HG03196 (cell line): ENCODE measurements at regions not wholly inside any gene's neighbourhood (a gene's known extent, or its start where the extent isn't known, plus 50 kb on each side); places are given as distances from the start of the nearest gene placed in this dataset.
"Not testable (repeated sequence)": the region's sequence is repeated elsewhere in the genome, so short reads cannot be mapped to it uniquely, and the experiment has no call there.

ENCODE experiments used
- ATAC-seq: cut with Tn5 transposase; IDR thresholded peaks from one replicate; pipeline ENCODE4 v1.9.1; 2021; ENCODE audit not compliant: unreplicated experiment

- ATAC-seq, result no peak
These were observed 163.8 kb downstream of the MSN start for GRCh38 chrX:65831268-65831667.

GRCh38 chrX:65828599-65828998 is 161.1 kb downstream of the MSN start:
- ATAC-seq, result no peak

GRCh38 chrX:65825226-65825625 is 157.8 kb downstream of the MSN start:
- ATAC-seq, result not testable (repeated sequence)

GRCh38 chrX:65821721-65822496 is 154.5 kb downstream of the MSN start:
- ATAC-seq, result no peak

GRCh38 chrX:65819983-65820382 is 152.5 kb downstream of the MSN start:
- not testable (repeated sequence) for ATAC-seq

- no peak for ATAC-seq
These were observed 145.8 kb downstream of the MSN start for GRCh38 chrX:65813245-65813644.

GRCh38 chrX:65811558-65812228 is 144.2 kb downstream of the MSN start:
- ATAC-seq, result no peak
